K562 (cell line): ENCODE measurements at regions not wholly inside any gene's neighbourhood (a gene's known extent, or its start where the extent isn't known, plus 50 kb on each side); places are given as distances from the start of the nearest gene placed in this dataset.

Experiments
- ATAC-seq: fragments of 200-7000 bp; cut with Tn5 transposase; 3 replicates; pipeline ENCODE4 v1.9.1; 2020; ENCODE audit warnings: moderate library complexity
- BruUV-seq: library from RNA; stranded (reverse); fragments of 400-500 nt; replicated peaks from 2 replicates; lab custom pipeline; 2021; lab: Mats Ljungman, UMichigan
- CTCF ChIA-PET: fragments of 300-600 bp; formaldehyde crosslinking; extraction: SDS; loops from one replicate; lab custom pipeline; 2021; ENCODE audit warnings: low intra/inter-chr PET ratio; lab: Yijun Ruan, JAX
- POLR2A ChIA-PET: fragments of 300-600, 350-650 bp; sonication (Branson Sonifier 250); formaldehyde crosslinking; extraction: SDS; loops from one replicate; lab custom pipeline; 2021; ENCODE audit warnings: antibody characterized with exemption, inconsistent platforms; lab: Yijun Ruan, JAX
- DNase-seq, 4 experiments: peaks; one replicate each; pipeline versions ENCODE4 v3.0.0 to v3.0.0-alpha.2; 2011 to 2018; ENCODE audit warnings: low spot score in 3 of 4, mixed read lengths in 3 of 4; ENCODE audit errors: extremely low read depth in 1 of 4
- FAIRE-seq: peaks from 2 replicates; lab custom pipeline; 2011; peaks lifted over from hg19 to GRCh38; lab: Jason Lieb, UNC
- H2AFZ ChIP-seq: 2 replicates; pipeline ENCODE4 v1.6.0; 2011; ENCODE audit warnings: low read depth, low read length, control low read depth, inconsistent platforms
- H3K27ac ChIP-seq: fragments of 200-600 bp; 3 replicates; pipeline ENCODE4 v1.8.0; 2011; ENCODE audit warnings: low read depth, mild to moderate bottlenecking, control low read depth, inconsistent platforms, low read length, moderate library complexity, mixed read lengths; ENCODE audit errors: extremely low read depth
- H3K27me3 ChIP-seq, 2 experiments: fragments of 300-600 bp in 1 of 2; 2 replicates in 1 of 2; 3 replicates in 1 of 2; pipeline versions ENCODE4 v1.6.0 to v1.8.0; 2011; ENCODE audit warnings: inconsistent platforms in 2 of 2, low read length in 2 of 2, mild to moderate bottlenecking in 1 of 2, mixed read lengths in 1 of 2, moderate library complexity in 1 of 2; ENCODE audit not compliant: control insufficient read depth in 2 of 2, insufficient read depth in 2 of 2
- H3K36me3 ChIP-seq: fragments of 300-600 bp; 3 replicates; pipeline ENCODE4 v1.8.0; 2011; ENCODE audit warnings: mild to moderate bottlenecking, low read length, inconsistent platforms; ENCODE audit not compliant: control insufficient read depth, insufficient read depth
- H3K4me1 ChIP-seq, 2 experiments: fragments of 200-600 bp in 1 of 2; replicated peaks in 1 of 2; 2 replicates in 1 of 2; 3 replicates in 1 of 2; pipeline versions ENCODE4 v1.5.1 to v1.8.0; 2011; ENCODE audit warnings: inconsistent platforms in 2 of 2, low read length in 2 of 2, mild to moderate bottlenecking in 1 of 2, mixed read lengths in 1 of 2, moderate library complexity in 1 of 2; ENCODE audit not compliant: control insufficient read depth in 2 of 2, insufficient read depth in 2 of 2
- H3K4me2 ChIP-seq: 2 replicates; pipeline ENCODE4 v1.6.1; 2011; ENCODE audit warnings: low read length, control low read depth, inconsistent platforms, mixed read lengths; ENCODE audit not compliant: insufficient read depth
- H3K4me3 ChIP-seq: fragments of 200-600 bp; sonication (generic), shearing (Covaris generic); 2 replicates; pipeline ENCODE4 v1.5.1; 2016; ENCODE audit warnings: control low read depth, inconsistent platforms
- H3K79me2 ChIP-seq: fragments of 200-600 bp; 3 replicates; pipeline ENCODE4 v1.8.0; 2011; ENCODE audit warnings: low read length, inconsistent platforms; ENCODE audit not compliant: control insufficient read depth, insufficient read depth
- H3K9ac ChIP-seq, 2 experiments: 2 replicates each; pipeline versions ENCODE4 v1.6.0 to v1.6.1; 2011; ENCODE audit warnings: low read depth in 2 of 2, low read length in 2 of 2, control low read depth in 1 of 2, inconsistent platforms in 1 of 2, mild to moderate bottlenecking in 1 of 2, mixed read lengths in 1 of 2; ENCODE audit not compliant: insufficient read depth in 1 of 2
- H3K9me1 ChIP-seq: one replicate; pipeline ENCODE4 v1.6.0; 2011; ENCODE audit warnings: inconsistent platforms, mild to moderate bottlenecking, low read length, moderate library complexity; ENCODE audit not compliant: control insufficient read depth, insufficient read depth
- H3K9me3 ChIP-seq: replicated peaks from 2 replicates; pipeline ENCODE4 v1.5.1; 2011; ENCODE audit warnings: low read depth, low read length, inconsistent platforms; ENCODE audit not compliant: control insufficient read depth, insufficient read depth
- H4K20me1 ChIP-seq: replicated peaks from 2 replicates; pipeline ENCODE4 v1.6.1; 2011; ENCODE audit warnings: low read length, inconsistent platforms, mixed read lengths; ENCODE audit not compliant: control insufficient read depth, insufficient read depth
- CREBBP ChIP-seq: IDR thresholded peaks from one replicate; pipeline ENCODE4 v1.6.1; 2012; ENCODE audit warnings: low read depth, mild to moderate bottlenecking, control low read depth, inconsistent platforms, low read length
- ETV6 ChIP-seq, 3 experiments: fragments of 150-350 bp in 1 of 3; sonication (generic) in 1 of 3; formaldehyde crosslinking in 1 of 3; IDR thresholded peaks; 2 replicates each; pipeline versions ENCODE4 v1.6.1 to v1.8.0; 2014 to 2022; ENCODE audit warnings: borderline replicate concordance in 2 of 3, low read depth in 2 of 3, antibody characterized with exemption in 1 of 3, low read length in 1 of 3, mild to moderate bottlenecking in 1 of 3, missing genetic modification reagents in 1 of 3
- FOXK1 ChIP-seq: sonication (generic); formaldehyde crosslinking; IDR thresholded peaks from 2 replicates; pipeline ENCODE4 v1.8.0; 2022; ENCODE audit warnings: missing genetic modification reagents, mild to moderate bottlenecking, borderline replicate concordance
- LEF1 ChIP-seq: fragments of 450-650 bp; IDR thresholded peaks from 2 replicates; pipeline ENCODE4 v1.6.1; 2016; ENCODE audit warnings: mild to moderate bottlenecking
- MTF1 ChIP-seq: fragments of 250-450 bp; sonication (Bioruptor Pico); IDR thresholded peaks from 2 replicates; pipeline ENCODE4 v1.9.0; 2021; ENCODE audit warnings: moderate library complexity, mild to moderate bottlenecking, inconsistent platforms, borderline replicate concordance
- RBM39 ChIP-seq: fragments of 200-400 bp; formaldehyde crosslinking; optimal IDR thresholded peaks from 2 replicates; pipeline ENCODE3; 2018; ENCODE audit warnings: low read depth, low read length
- SIN3B ChIP-seq: fragments of 450-650 bp; IDR thresholded peaks from 2 replicates; pipeline ENCODE4 v1.6.1; 2017; ENCODE audit warnings: low read depth, mild to moderate bottlenecking, moderate library complexity
- SRF ChIP-seq, 2 experiments: fragments of 250-450, 450-650 bp in 1 of 2; sonication (Bioruptor Pico) in 1 of 2; sonication (generic) in 1 of 2; formaldehyde crosslinking; IDR thresholded peaks; 2 replicates each; pipeline versions ENCODE4 v1.5.0 to v1.5.1; 2020 to 2022; ENCODE audit warnings: mild to moderate bottlenecking in 1 of 2, missing genetic modification reagents in 1 of 2
- TBL1XR1 ChIP-seq, 2 experiments: IDR thresholded peaks; 2 replicates each; pipeline ENCODE4 v1.6.1; 2012; ENCODE audit warnings: improper control_type of control experiment in 2 of 2, low read length in 2 of 2, mild to moderate bottlenecking in 1 of 2
- YBX1 ChIP-seq: fragments of 450-650 bp; IDR thresholded peaks from 2 replicates; pipeline ENCODE4 v1.7.1; 2016; ENCODE audit warnings: mild to moderate bottlenecking
- YY1 ChIP-seq, 3 experiments: IDR thresholded peaks; 2 replicates each; pipeline ENCODE4 v1.6.1; 2011; ENCODE audit warnings: low read length in 2 of 3, mild to moderate bottlenecking in 2 of 3, moderate library complexity in 2 of 3, borderline replicate concordance in 1 of 3, control low read depth in 1 of 3, low read depth in 1 of 3; ENCODE audit not compliant: insufficient read depth in 3 of 3, insufficient replicate concordance in 2 of 3, control insufficient read depth in 1 of 3, insufficient read length in 1 of 3; ENCODE audit errors: extremely low read depth in 1 of 3
- ZFP30 ChIP-seq: fragments of 250-450 bp; sonication (Bioruptor Pico); IDR thresholded peaks from 2 replicates; pipeline ENCODE4 v1.8.0; 2022; ENCODE audit warnings: moderate library complexity, mild to moderate bottlenecking, inconsistent platforms, borderline replicate concordance
- WGBS: fragments of 100-300 bp; shearing (Covaris generic); methylation state at CpG from one replicate; pipeline ENCODE4 v1.1.6; 2016; ENCODE audit warnings: low coverage, mixed read lengths; ENCODE audit not compliant: insufficient coverage; ENCODE audit errors: missing lambda C conversion rate; 5-methylcytosine and 5-hydroxymethylcytosine counted together
- in situ Hi-C: fragments of 300-500 bp; cut with MboI; formaldehyde crosslinking; loops from 4 replicates; pipeline ENCODE4 v1.15.0; 2018; ENCODE audit warnings: inconsistent platforms, mixed read lengths
- intact Hi-C: fragments of 100-400 bp; cut with micrococcal nuclease; formaldehyde crosslinking; loops from 2 replicates; pipeline ENCODE4 v1.14.2; 2022
- TF ChIP-seq, protein P1 (sequence below), 2 experiments: fragments of 450-650 bp; IDR thresholded peaks; 2 replicates each; pipeline ENCODE4 v1.6.1; 2016
- TF ChIP-seq, protein P2 (sequence below): conservative IDR thresholded peaks from 2 replicates; pipeline ENCODE4 v1.6.1; 2011; ENCODE audit warnings: low read depth, mild to moderate bottlenecking, low read length; ENCODE audit not compliant: control insufficient read depth
- TF ChIP-seq, protein P3 (sequence below): fragments of 450-650 bp; formaldehyde crosslinking; IDR thresholded peaks from 2 replicates; pipeline ENCODE4 v1.4.0; 2022; ENCODE audit warnings: missing genetic modification characterization

DNA sequence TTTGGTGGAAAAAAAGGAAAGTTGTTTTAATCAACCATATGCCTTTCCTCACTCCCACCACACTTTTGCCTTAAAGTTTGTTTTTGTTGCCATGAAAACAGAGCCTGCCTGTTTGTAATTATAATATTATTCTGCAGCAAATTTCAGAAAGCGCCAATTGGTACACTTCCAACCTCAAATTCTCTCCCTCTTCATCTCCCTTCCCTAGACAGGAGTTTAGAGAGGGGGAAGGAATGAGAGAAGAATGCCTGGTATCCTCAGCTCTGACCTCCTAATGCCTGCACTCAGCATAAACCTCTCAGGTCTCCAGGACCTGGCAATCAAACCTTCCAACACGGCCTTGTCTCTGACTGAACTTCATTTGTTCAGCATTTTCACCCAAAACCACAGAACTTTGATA, 138.4 kb upstream of the HCCS start (continued):
- TF ChIP-seq, protein P1, sequence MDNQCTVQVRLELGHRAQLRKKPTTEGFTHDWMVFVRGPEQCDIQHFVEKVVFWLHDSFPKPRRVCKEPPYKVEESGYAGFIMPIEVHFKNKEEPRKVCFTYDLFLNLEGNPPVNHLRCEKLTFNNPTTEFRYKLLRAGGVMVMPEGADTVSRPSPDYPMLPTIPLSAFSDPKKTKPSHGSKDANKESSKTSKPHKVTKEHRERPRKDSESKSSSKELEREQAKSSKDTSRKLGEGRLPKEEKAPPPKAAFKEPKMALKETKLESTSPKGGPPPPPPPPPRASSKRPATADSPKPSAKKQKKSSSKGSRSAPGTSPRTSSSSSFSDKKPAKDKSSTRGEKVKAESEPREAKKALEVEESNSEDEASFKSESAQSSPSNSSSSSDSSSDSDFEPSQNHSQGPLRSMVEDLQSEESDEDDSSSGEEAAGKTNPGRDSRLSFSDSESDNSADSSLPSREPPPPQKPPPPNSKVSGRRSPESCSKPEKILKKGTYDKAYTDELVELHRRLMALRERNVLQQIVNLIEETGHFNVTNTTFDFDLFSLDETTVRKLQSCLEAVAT (IDR thresholded peaks at IDR 0.05), result no peak
- TF ChIP-seq SIN3B, result no peak
- TF ChIP-seq, all 486 proteins: peak for 0

DNA sequence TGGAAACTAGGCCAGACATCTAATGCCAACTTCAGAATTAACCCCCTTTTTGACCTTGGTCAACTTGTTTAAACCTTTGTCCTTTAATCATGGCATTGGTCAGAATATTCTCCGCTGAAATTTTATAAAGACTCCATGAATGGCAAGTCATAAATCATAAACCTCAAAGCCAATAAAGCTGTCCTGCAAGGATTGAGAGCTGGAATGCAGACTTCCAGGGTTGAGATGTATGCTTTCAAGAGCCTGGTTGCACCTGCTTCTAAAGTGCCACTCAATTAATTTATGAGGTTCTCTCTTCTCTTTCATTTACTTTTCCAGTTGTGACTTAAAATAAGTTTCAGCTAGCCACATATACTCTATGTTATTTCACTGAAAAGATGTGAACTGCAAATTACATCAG, 136.2 kb upstream of the HCCS start:
- H3K4me3 ChIP-seq, result no peak overlapping the region
- no peak for TF ChIP-seq LEF1
- TF ChIP-seq, protein P2, sequence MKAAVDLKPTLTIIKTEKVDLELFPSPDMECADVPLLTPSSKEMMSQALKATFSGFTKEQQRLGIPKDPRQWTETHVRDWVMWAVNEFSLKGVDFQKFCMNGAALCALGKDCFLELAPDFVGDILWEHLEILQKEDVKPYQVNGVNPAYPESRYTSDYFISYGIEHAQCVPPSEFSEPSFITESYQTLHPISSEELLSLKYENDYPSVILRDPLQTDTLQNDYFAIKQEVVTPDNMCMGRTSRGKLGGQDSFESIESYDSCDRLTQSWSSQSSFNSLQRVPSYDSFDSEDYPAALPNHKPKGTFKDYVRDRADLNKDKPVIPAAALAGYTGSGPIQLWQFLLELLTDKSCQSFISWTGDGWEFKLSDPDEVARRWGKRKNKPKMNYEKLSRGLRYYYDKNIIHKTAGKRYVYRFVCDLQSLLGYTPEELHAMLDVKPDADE, result no peak
- TF ChIP-seq YY1 (IDR thresholded peaks at IDR 0.05; ENCODE audit: borderline replicate concordance in 1 of 3, control insufficient read depth in 1 of 3, extremely low read depth in 1 of 3, insufficient read depth in 3 of 3, insufficient read length in 1 of 3, insufficient replicate concordance in 2 of 3, low read depth in 1 of 3, low read length in 2 of 3), result no peak
- TF ChIP-seq, protein P3, sequence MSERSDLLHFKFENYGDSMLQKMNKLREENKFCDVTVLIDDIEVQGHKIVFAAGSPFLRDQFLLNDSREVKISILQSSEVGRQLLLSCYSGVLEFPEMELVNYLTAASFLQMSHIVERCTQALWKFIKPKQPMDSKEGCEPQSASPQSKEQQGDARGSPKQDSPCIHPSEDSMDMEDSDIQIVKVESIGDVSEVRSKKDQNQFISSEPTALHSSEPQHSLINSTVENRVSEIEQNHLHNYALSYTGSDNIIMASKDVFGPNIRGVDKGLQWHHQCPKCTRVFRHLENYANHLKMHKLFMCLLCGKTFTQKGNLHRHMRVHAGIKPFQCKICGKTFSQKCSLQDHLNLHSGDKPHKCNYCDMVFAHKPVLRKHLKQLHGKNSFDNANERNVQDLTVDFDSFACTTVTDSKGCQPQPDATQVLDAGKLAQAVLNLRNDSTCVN (CRISPR knock-in tag), result no peak
- no peak for TF ChIP-seq SRF (CRISPR knock-in tag; IDR thresholded peaks at IDR 0.05)
- TF ChIP-seq FOXK1 (CRISPR knock-in tag), result no peak
- TF ChIP-seq RBM39, result no peak
- no peak for TF ChIP-seq ETV6 (IDR thresholded peaks at IDR 0.05; ENCODE audit: borderline replicate concordance in 1 of 2, low read depth in 2 of 2, low read length in 1 of 2)
- no peak for TF ChIP-seq ETV6 (CRISPR knock-in tag; IDR thresholded peaks at IDR 0.05; ENCODE audit: borderline replicate concordance)
- TF ChIP-seq MTF1, result no peak
- TF ChIP-seq TBL1XR1 (IDR thresholded peaks at IDR 0.05; ENCODE audit: low read length in 2 of 2), result no peak
- no peak for TF ChIP-seq YBX1
- TF ChIP-seq ZFP30 (CRISPR knock-in tag), result no peak
- TF ChIP-seq CREBBP, result no peak

More for the DNA sequence above, 136.2 kb upstream of the HCCS start:
- CTCF ChIA-PET, result no interaction called here
- no peak for FAIRE-seq
- Histone ChIP-seq H4K20me1 (no peaks in the 10 kb centered on the region), H3K36me3 (no peaks in the 10 kb centered on the region), H3K9me1 (no peaks in the 10 kb centered on the region), H3K4me1 (no peaks in the 10 kb centered on the region), H3K27ac (no peak overlapping the region), H3K27me3 (no peaks in the 10 kb centered on the region; a peak in 1 of 5 replicates), H2AFZ (no peak overlapping the region), H3K9ac (no peak overlapping the region), H3K79me2 (no peaks in the 10 kb centered on the region), H3K9me3 (no peaks in the 10 kb centered on the region), H3K4me2 (no peak overlapping the region)
- no peak for DNase-seq
- WGBS, result 0% methylated on average over 1 of the region's 1 CpG
- POLR2A ChIA-PET, result no interaction called here
- no TSS peak for BruUV-seq
- in situ Hi-C loops (no loop called here), intact Hi-C loops (no loop called here)
- ATAC-seq, result no peak
